Colonic mucosa (tissue), 4 donors: ENCODE measurements at regions not wholly inside any gene's neighbourhood (a gene's known extent, or its start where the extent isn't known, plus 50 kb on each side); places are given as distances from the start of the nearest gene placed in this dataset.
A peak's percentile ranks its signal among the peaks of the same experiment; 100 is the strongest.

Experiments used
- DNase-seq: peaks from one replicate; pipeline ENCODE4 v3.0.0-alpha.2; 2020
- H3K27ac ChIP-seq: fragments of 200-600 bp; one replicate; pipeline ENCODE4 v1.8.0; 2021
- H3K27me3 ChIP-seq: fragments of 200-600 bp; one replicate; pipeline ENCODE4 v1.8.0; 2021
- H3K36me3 ChIP-seq: fragments of 200-600 bp; one replicate; pipeline ENCODE4 v1.8.0; 2021
- H3K4me1 ChIP-seq: fragments of 200-600 bp; one replicate; pipeline ENCODE4 v1.8.0; 2021; ENCODE audit warnings: mild to moderate bottlenecking
- H3K4me3 ChIP-seq: fragments of 200-600 bp; one replicate; pipeline ENCODE4 v1.8.0; 2021
- H3K9ac ChIP-seq, 2 donors: one replicate each; pipeline ENCODE4 v1.7.0; 2013; ENCODE audit warnings: control low read depth in 2 of 2, low read depth in 2 of 2, low read length in 2 of 2
- H3K9me3 ChIP-seq: fragments of 200-600 bp; one replicate; pipeline ENCODE4 v1.8.0; 2021
- intact Hi-C: fragments of 100-400 bp; cut with DNase I; formaldehyde crosslinking; loops from one replicate; pipeline ENCODE4 v1.14.1; 2022
- TF ChIP-seq, protein P1 (sequence below): fragments of 200-600 bp; IDR thresholded peaks from one replicate; pipeline ENCODE4 v1.8.0; 2022; ENCODE audit warnings: antibody characterized with exemption, mild to moderate bottlenecking
- donor health status: healthy.
- donor health status: DM: no; HTN: no; CAD: no.
- donor health status: DM: no; HTN: no; CAD: no.

DNA sequence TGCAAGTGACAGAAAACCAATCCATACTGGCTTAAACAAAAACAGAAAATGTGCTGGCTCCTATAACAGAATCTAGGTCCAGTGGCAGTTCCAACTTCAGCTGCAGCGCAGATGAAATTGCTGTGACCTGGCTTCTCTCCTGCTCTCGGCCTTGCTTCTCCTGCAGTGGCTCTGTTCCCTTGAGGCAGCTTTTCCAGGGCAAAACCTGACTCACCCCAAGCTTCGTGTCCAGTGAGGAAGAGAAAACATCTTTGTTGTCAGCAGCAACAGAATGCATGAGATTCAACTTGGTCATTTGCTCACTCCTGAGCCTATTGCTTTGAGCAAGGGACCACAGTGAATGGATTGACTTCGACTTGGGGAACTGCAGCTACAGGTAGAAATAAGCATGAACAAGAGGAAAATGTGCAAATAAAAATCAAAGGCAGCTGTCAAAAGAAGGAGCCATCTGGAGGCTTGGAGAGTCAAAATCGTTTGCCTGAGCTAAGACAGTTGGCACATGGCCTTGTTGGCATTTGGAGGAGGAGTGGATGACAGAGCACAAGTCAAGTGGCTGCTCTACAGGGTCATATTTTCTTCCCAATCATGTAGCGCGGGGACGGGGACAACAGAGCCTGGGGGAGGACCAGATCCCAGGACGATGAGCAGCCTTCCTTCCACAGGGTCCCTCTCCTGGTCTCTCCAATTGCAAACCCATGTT lies 523.4 kb downstream of the FGF9 start:
- H3K4me1 ChIP-seq = no peaks in the 10 kb centered on the region
- TF ChIP-seq, protein P1, sequence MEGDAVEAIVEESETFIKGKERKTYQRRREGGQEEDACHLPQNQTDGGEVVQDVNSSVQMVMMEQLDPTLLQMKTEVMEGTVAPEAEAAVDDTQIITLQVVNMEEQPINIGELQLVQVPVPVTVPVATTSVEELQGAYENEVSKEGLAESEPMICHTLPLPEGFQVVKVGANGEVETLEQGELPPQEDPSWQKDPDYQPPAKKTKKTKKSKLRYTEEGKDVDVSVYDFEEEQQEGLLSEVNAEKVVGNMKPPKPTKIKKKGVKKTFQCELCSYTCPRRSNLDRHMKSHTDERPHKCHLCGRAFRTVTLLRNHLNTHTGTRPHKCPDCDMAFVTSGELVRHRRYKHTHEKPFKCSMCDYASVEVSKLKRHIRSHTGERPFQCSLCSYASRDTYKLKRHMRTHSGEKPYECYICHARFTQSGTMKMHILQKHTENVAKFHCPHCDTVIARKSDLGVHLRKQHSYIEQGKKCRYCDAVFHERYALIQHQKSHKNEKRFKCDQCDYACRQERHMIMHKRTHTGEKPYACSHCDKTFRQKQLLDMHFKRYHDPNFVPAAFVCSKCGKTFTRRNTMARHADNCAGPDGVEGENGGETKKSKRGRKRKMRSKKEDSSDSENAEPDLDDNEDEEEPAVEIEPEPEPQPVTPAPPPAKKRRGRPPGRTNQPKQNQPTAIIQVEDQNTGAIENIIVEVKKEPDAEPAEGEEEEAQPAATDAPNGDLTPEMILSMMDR = no peak
- H3K9me3 ChIP-seq = no peaks in the 10 kb centered on the region
- no peak overlapping the region for H3K27ac ChIP-seq
- no peaks in the 10 kb centered on the region for H3K27me3 ChIP-seq
- no peak overlapping the region for H3K9ac ChIP-seq
- intact Hi-C loops = no loop called here
- DNase-seq = no peak
- no peak overlapping the region for H3K4me3 ChIP-seq
- H3K36me3 ChIP-seq = no peaks in the 10 kb centered on the region

DNA sequence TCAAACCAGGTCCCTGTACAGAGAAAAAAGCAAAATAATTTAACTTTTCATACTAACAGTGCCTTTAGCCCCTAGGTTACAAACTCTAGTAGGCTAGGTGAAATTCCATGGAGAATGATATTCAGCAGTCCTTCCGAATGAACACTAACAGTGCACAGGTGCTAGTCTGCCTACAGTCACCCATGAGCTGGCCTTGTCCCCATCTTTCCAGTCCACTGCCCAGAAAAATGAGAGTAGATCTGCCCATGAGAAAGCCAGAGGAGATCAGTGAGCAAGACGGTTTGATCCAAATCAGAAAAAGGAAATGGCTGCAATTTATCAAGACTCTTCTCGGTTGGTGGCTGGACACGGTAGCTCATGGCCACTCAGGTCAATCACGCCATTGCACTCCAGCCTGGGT lies 524.9 kb downstream of the FGF9 start:
- TF ChIP-seq, protein P1 = no peak
- H3K9ac ChIP-seq = no peak overlapping the region
- H3K27me3 ChIP-seq = no peaks in the 10 kb centered on the region
- H3K9me3 ChIP-seq = no peaks in the 10 kb centered on the region
- no peaks in the 10 kb centered on the region for H3K4me1 ChIP-seq
- intact Hi-C loops = no loop called here
- no peak overlapping the region for H3K4me3 ChIP-seq
- no peaks in the 10 kb centered on the region for H3K36me3 ChIP-seq
- no peak for DNase-seq
- no peak overlapping the region for H3K27ac ChIP-seq

DNA sequence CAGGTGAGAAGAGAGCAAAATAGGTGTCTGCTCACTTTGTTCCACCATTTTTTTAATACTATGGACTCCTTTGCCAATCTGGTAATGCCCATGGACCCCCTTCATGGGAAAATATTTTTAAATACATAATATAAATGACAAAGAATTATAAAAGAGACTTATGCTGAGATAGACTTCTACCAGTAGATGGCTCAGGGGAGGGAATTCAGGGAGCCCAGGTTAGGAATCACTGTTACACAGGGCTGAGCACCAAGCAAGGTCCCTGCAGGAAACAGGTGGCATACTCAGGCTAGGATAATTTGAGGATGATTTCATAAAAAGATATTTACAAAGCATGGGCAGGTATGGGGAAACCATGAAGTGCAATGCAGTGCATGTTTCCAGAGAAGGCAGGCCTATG lies 525.9 kb downstream of the FGF9 start:
- intact Hi-C loops = no loop called here
- Histone ChIP-seq H3K9ac (no peak overlapping the region), H3K4me3 (no peak overlapping the region), H3K27ac (no peak overlapping the region), H3K36me3 (no peaks in the 10 kb centered on the region), H3K27me3 (no peaks in the 10 kb centered on the region), H3K4me1 (no peaks in the 10 kb centered on the region), H3K9me3 (no peaks in the 10 kb centered on the region)
- DNase-seq = no peak
- TF ChIP-seq, protein P1 = no peak

DNA sequence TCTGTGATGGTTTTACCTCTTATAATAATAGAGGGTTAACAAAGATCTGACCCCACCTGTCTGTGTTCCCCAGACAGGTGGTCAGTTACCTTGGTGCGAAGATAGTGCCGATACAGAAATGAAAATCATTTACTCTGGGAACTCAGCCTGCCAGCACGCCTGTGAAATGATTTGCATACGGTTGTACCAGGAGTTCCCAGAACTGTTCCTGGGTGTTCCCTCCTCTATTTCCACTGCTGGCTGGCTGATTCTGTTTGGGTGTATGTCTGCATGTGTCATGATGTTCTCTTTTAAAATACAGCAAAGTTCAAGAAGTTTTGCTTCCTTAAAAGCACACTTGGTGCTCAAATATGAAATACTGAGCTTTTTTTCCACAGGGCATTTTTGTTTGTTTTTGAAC lies 527.1 kb downstream of the FGF9 start:
- Histone ChIP-seq H3K27ac (no peak overlapping the region), H3K27me3 (no peaks in the 10 kb centered on the region), H3K4me1 (no peaks in the 10 kb centered on the region), H3K9me3 (no peaks in the 10 kb centered on the region), H3K36me3 (no peaks in the 10 kb centered on the region), H3K9ac (no peak overlapping the region), H3K4me3 (no peak overlapping the region)
- peak; percentile 22 for DNase-seq
- TF ChIP-seq, protein P1 = no peak
- intact Hi-C loops = no loop called here

DNA sequence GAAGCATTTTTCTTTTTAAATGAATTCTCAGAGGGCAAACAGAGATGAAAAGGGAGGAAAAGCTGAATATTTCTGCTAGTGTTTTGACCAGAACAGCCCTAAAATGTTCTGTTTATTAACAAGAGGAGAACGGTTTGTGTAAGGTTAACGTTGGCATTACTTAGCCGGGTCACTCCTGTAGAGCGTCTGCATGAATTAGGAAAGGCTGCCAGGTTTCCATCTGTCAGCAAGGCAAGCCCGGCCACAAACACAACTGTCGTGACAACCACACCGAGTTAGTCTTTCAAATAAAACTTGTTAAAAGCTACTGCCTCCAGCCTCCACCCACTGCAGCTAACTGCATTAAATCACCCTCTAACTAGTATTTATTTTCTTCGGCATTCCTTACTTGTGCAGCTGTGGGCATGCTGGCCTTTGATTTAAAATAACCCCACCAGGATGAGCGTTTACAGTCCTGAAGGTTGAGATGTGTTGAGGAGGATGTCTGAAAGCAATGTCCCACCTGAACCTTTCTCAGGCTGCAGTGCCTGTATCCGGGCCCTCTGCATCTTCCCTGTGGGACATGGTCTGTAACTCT lies 527.9 kb downstream of the FGF9 start:
- no peaks in the 10 kb centered on the region for H3K36me3 ChIP-seq
- DNase-seq = no peak
- no peak overlapping the region for H3K27ac ChIP-seq
- intact Hi-C loops = no loop called here
- no peak overlapping the region for H3K4me3 ChIP-seq
- no peaks in the 10 kb centered on the region for H3K9me3 ChIP-seq
- no peak overlapping the region for H3K9ac ChIP-seq
- no peaks in the 10 kb centered on the region for H3K4me1 ChIP-seq
- H3K27me3 ChIP-seq = no peaks in the 10 kb centered on the region
- TF ChIP-seq, protein P1 = no peak
